K562 (cell line): ENCODE measurements at regions not wholly inside any gene's neighbourhood (a gene's known extent, or its start where the extent isn't known, plus 50 kb on each side); places are given as distances from the start of the nearest gene placed in this dataset.

Source experiments
- ATAC-seq: fragments of 200-7000 bp; cut with Tn5 transposase; 3 replicates; pipeline ENCODE4 v1.9.1; 2020; ENCODE audit warnings: moderate library complexity
- BruUV-seq: library from RNA; stranded (reverse); fragments of 400-500 nt; replicated peaks from 2 replicates; lab custom pipeline; 2021; lab: Mats Ljungman, UMichigan
- CTCF ChIA-PET: fragments of 300-600 bp; formaldehyde crosslinking; extraction: SDS; loops from one replicate; lab custom pipeline; 2021; ENCODE audit warnings: low intra/inter-chr PET ratio; lab: Yijun Ruan, JAX
- POLR2A ChIA-PET: fragments of 300-600, 350-650 bp; sonication (Branson Sonifier 250); formaldehyde crosslinking; extraction: SDS; loops from one replicate; lab custom pipeline; 2021; ENCODE audit warnings: antibody characterized with exemption, inconsistent platforms; lab: Yijun Ruan, JAX
- DNase-seq, 4 experiments: peaks; one replicate each; pipeline versions ENCODE4 v3.0.0 to v3.0.0-alpha.2; 2011 to 2018; ENCODE audit warnings: low spot score in 3 of 4, mixed read lengths in 3 of 4; ENCODE audit errors: extremely low read depth in 1 of 4
- FAIRE-seq: peaks from 2 replicates; lab custom pipeline; 2011; peaks lifted over from hg19 to GRCh38; lab: Jason Lieb, UNC
- H2AFZ ChIP-seq: 2 replicates; pipeline ENCODE4 v1.6.0; 2011; ENCODE audit warnings: low read depth, low read length, control low read depth, inconsistent platforms
- H3K27ac ChIP-seq: fragments of 200-600 bp; 3 replicates; pipeline ENCODE4 v1.8.0; 2011; ENCODE audit warnings: low read depth, mild to moderate bottlenecking, control low read depth, inconsistent platforms, low read length, moderate library complexity, mixed read lengths; ENCODE audit errors: extremely low read depth
- H3K27me3 ChIP-seq, 2 experiments: fragments of 300-600 bp in 1 of 2; 2 replicates in 1 of 2; 3 replicates in 1 of 2; pipeline versions ENCODE4 v1.6.0 to v1.8.0; 2011; ENCODE audit warnings: inconsistent platforms in 2 of 2, low read length in 2 of 2, mild to moderate bottlenecking in 1 of 2, mixed read lengths in 1 of 2, moderate library complexity in 1 of 2; ENCODE audit not compliant: control insufficient read depth in 2 of 2, insufficient read depth in 2 of 2
- H3K36me3 ChIP-seq: fragments of 300-600 bp; 3 replicates; pipeline ENCODE4 v1.8.0; 2011; ENCODE audit warnings: mild to moderate bottlenecking, low read length, inconsistent platforms; ENCODE audit not compliant: control insufficient read depth, insufficient read depth
- H3K4me1 ChIP-seq, 2 experiments: fragments of 200-600 bp in 1 of 2; replicated peaks in 1 of 2; 2 replicates in 1 of 2; 3 replicates in 1 of 2; pipeline versions ENCODE4 v1.5.1 to v1.8.0; 2011; ENCODE audit warnings: inconsistent platforms in 2 of 2, low read length in 2 of 2, mild to moderate bottlenecking in 1 of 2, mixed read lengths in 1 of 2, moderate library complexity in 1 of 2; ENCODE audit not compliant: control insufficient read depth in 2 of 2, insufficient read depth in 2 of 2
- H3K4me2 ChIP-seq: 2 replicates; pipeline ENCODE4 v1.6.1; 2011; ENCODE audit warnings: low read length, control low read depth, inconsistent platforms, mixed read lengths; ENCODE audit not compliant: insufficient read depth
- H3K4me3 ChIP-seq: fragments of 200-600 bp; sonication (generic), shearing (Covaris generic); 2 replicates; pipeline ENCODE4 v1.5.1; 2016; ENCODE audit warnings: control low read depth, inconsistent platforms
- H3K79me2 ChIP-seq: fragments of 200-600 bp; 3 replicates; pipeline ENCODE4 v1.8.0; 2011; ENCODE audit warnings: low read length, inconsistent platforms; ENCODE audit not compliant: control insufficient read depth, insufficient read depth
- H3K9ac ChIP-seq, 2 experiments: 2 replicates each; pipeline versions ENCODE4 v1.6.0 to v1.6.1; 2011; ENCODE audit warnings: low read depth in 2 of 2, low read length in 2 of 2, control low read depth in 1 of 2, inconsistent platforms in 1 of 2, mild to moderate bottlenecking in 1 of 2, mixed read lengths in 1 of 2; ENCODE audit not compliant: insufficient read depth in 1 of 2
- H3K9me1 ChIP-seq: one replicate; pipeline ENCODE4 v1.6.0; 2011; ENCODE audit warnings: inconsistent platforms, mild to moderate bottlenecking, low read length, moderate library complexity; ENCODE audit not compliant: control insufficient read depth, insufficient read depth
- H3K9me3 ChIP-seq: replicated peaks from 2 replicates; pipeline ENCODE4 v1.5.1; 2011; ENCODE audit warnings: low read depth, low read length, inconsistent platforms; ENCODE audit not compliant: control insufficient read depth, insufficient read depth
- H4K20me1 ChIP-seq: replicated peaks from 2 replicates; pipeline ENCODE4 v1.6.1; 2011; ENCODE audit warnings: low read length, inconsistent platforms, mixed read lengths; ENCODE audit not compliant: control insufficient read depth, insufficient read depth
- CHD1 ChIP-seq: fragments of 200-600 bp; sonication (generic); IDR thresholded peaks from one replicate; pipeline ENCODE4 v1.6.1; 2012; ENCODE audit warnings: mild to moderate bottlenecking, moderate library complexity, low read length, inconsistent platforms
- DIDO1 ChIP-seq: fragments of 450-650 bp; IDR thresholded peaks from 2 replicates; pipeline ENCODE4 v1.6.1; 2016; ENCODE audit warnings: low read depth, missing biosample characterization, missing genetic modification characterization
- E2F8 ChIP-seq: fragments of 450-650 bp; IDR thresholded peaks from 2 replicates; pipeline ENCODE4 v1.7.1; 2018; ENCODE audit warnings: mild to moderate bottlenecking, low read depth; ENCODE audit not compliant: partially characterized antibody
- ETV6 ChIP-seq, 3 experiments: fragments of 150-350 bp in 1 of 3; sonication (generic) in 1 of 3; formaldehyde crosslinking in 1 of 3; IDR thresholded peaks; 2 replicates each; pipeline versions ENCODE4 v1.6.1 to v1.8.0; 2014 to 2022; ENCODE audit warnings: borderline replicate concordance in 2 of 3, low read depth in 2 of 3, antibody characterized with exemption in 1 of 3, low read length in 1 of 3, mild to moderate bottlenecking in 1 of 3, missing genetic modification reagents in 1 of 3
- HMBOX1 ChIP-seq: sonication (generic); IDR thresholded peaks from 2 replicates; pipeline ENCODE4 v1.6.1; 2016
- MTA1 ChIP-seq: fragments of 450-650 bp; IDR thresholded peaks from 2 replicates; pipeline ENCODE4 v1.6.1; 2017; ENCODE audit warnings: borderline replicate concordance
- RUNX1 ChIP-seq: sonication (generic); IDR thresholded peaks from 2 replicates; pipeline ENCODE4 v1.6.1; 2016; ENCODE audit warnings: antibody characterized with exemption, low read depth
- ZNF12 ChIP-seq: sonication (generic); formaldehyde crosslinking; IDR thresholded peaks from 2 replicates; pipeline ENCODE4 v1.4.0; 2020; ENCODE audit warnings: mild to moderate bottlenecking, missing genetic modification reagents
- ZNF239 ChIP-seq: fragments of 250-450 bp; sonication (Bioruptor Pico); IDR thresholded peaks from 2 replicates; pipeline ENCODE4 v1.4.0; 2020; ENCODE audit warnings: mild to moderate bottlenecking
- ZNF431 ChIP-seq: sonication (generic); formaldehyde crosslinking; IDR thresholded peaks from 2 replicates; pipeline ENCODE4 v1.8.0; 2022; ENCODE audit warnings: mild to moderate bottlenecking, missing genetic modification reagents
- ZNF707 ChIP-seq: fragments of 250-450 bp; sonication (Bioruptor Pico); conservative IDR thresholded peaks from 2 replicates; pipeline ENCODE4 v1.8.0; 2022; ENCODE audit warnings: inconsistent platforms, mild to moderate bottlenecking, moderate library complexity
- WGBS: fragments of 100-300 bp; shearing (Covaris generic); methylation state at CpG from one replicate; pipeline ENCODE4 v1.1.6; 2016; ENCODE audit warnings: low coverage, mixed read lengths; ENCODE audit not compliant: insufficient coverage; ENCODE audit errors: missing lambda C conversion rate; 5-methylcytosine and 5-hydroxymethylcytosine counted together
- in situ Hi-C: fragments of 300-500 bp; cut with MboI; formaldehyde crosslinking; loops from 4 replicates; pipeline ENCODE4 v1.15.0; 2018; ENCODE audit warnings: inconsistent platforms, mixed read lengths
- intact Hi-C: fragments of 100-400 bp; cut with micrococcal nuclease; formaldehyde crosslinking; loops from 2 replicates; pipeline ENCODE4 v1.14.2; 2022
- TF ChIP-seq, protein P1 (sequence below): fragments of 450-650 bp; IDR thresholded peaks from one replicate; pipeline ENCODE4 v1.6.1; 2018; ENCODE audit warnings: mild to moderate bottlenecking, moderate library complexity; ENCODE audit not compliant: partially characterized antibody

- WGBS, result 0% methylated on average over 2 of the region's 2 CpGs
- Histone ChIP-seq H3K9me1 (no peaks in the 10 kb centered on the region), H3K27me3 (no peaks in the 10 kb centered on the region), H3K4me3 (no peak overlapping the region), H3K4me1 (no peaks in the 10 kb centered on the region), H3K27ac (no peak overlapping the region), H3K36me3 (no peaks in the 10 kb centered on the region), H3K79me2 (no peaks in the 10 kb centered on the region), H3K9me3 (peaks cover 2% of the 10 kb centered on the region), H4K20me1 (no peaks in the 10 kb centered on the region), H3K9ac (no peak overlapping the region), H3K4me2 (no peak overlapping the region), H2AFZ (no peak overlapping the region)
- CTCF ChIA-PET, result no interaction called here
- no peak for ATAC-seq
- TF ChIP-seq ZNF431 (CRISPR knock-in tag), result peak; percentile 98
- TF ChIP-seq MTA1, result no peak
- in situ Hi-C loops (no loop called here), intact Hi-C loops (no loop called here)
- no peak for FAIRE-seq
- DNase-seq, result no peak
- no TSS peak for BruUV-seq
- POLR2A ChIA-PET, result no interaction called here
Observed at GRCh38 chr7:118563311-118563710, 338.8 kb downstream of the ANKRD7 start.

DNA sequence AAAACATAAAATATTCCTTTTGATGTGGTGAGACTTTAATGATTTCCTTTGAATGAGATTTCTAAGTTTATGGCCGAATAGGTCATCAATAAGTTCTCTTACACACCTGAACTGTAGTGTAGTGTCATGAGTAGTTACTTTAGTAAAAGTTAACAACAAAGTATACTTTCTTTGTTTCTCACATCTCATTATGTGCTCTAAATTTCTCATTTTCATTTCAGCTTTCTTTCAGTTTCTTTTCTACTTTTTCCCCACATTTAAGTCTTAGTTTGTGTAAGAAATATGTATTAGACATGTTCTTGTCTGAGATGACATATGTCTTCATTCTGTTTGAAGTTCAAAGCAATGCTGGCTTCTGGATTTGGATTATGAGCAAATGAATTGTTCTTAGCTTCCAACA lies 348.1 kb downstream of the ANKRD7 start:
- intact Hi-C loops, result no loop called here
- TF ChIP-seq DIDO1 (tag), result no peak
- TF ChIP-seq ZNF12, result no peak
- TF ChIP-seq HMBOX1, result no peak
- no peak for TF ChIP-seq ZNF707 (CRISPR knock-in tag)
- no peak for TF ChIP-seq E2F8
- TF ChIP-seq, protein P1, sequence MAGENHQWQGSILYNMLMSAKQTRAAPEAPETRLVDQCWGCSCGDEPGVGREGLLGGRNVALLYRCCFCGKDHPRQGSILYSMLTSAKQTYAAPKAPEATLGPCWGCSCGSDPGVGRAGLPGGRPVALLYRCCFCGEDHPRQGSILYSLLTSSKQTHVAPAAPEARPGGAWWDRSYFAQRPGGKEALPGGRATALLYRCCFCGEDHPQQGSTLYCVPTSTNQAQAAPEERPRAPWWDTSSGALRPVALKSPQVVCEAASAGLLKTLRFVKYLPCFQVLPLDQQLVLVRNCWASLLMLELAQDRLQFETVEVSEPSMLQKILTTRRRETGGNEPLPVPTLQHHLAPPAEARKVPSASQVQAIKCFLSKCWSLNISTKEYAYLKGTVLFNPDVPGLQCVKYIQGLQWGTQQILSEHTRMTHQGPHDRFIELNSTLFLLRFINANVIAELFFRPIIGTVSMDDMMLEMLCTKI, result no peak
- TF ChIP-seq ETV6 (IDR thresholded peaks at IDR 0.05; ENCODE audit: borderline replicate concordance in 1 of 2, low read depth in 2 of 2, low read length in 1 of 2), result no peak
- TF ChIP-seq ETV6 (CRISPR knock-in tag; IDR thresholded peaks at IDR 0.05; ENCODE audit: borderline replicate concordance), result no peak
- no peak for TF ChIP-seq CHD1
- TF ChIP-seq RUNX1, result no peak
- no peak for TF ChIP-seq ZNF239 (CRISPR knock-in tag)

More for the DNA sequence above, 348.1 kb downstream of the ANKRD7 start:
- BruUV-seq, result no TSS peak
- H3K4me3 ChIP-seq, result no peak overlapping the region
- in situ Hi-C loops, result no loop called here
- H3K79me2 ChIP-seq, result no peaks in the 10 kb centered on the region
- H3K9me3 ChIP-seq, result no peaks in the 10 kb centered on the region
- no peaks in the 10 kb centered on the region for H3K9me1 ChIP-seq
- WGBS, result 0% methylated on average over 1 of the region's 1 CpG
- H3K36me3 ChIP-seq, result no peaks in the 10 kb centered on the region
- no peak overlapping the region for H3K27ac ChIP-seq
- no peak overlapping the region for H2AFZ ChIP-seq
- H4K20me1 ChIP-seq, result no peaks in the 10 kb centered on the region
- no peaks in the 10 kb centered on the region for H3K4me1 ChIP-seq
- H3K27me3 ChIP-seq, result no peaks in the 10 kb centered on the region
- no peak overlapping the region for H3K4me2 ChIP-seq
- ATAC-seq, result no peak
- DNase-seq, result no peak
- no peak overlapping the region for H3K9ac ChIP-seq
- FAIRE-seq, result no peak
- ChIA-PET CTCF (interaction anchor here (0.5 kb wide), 1 partner anchor 593 kb away, joined by 5 read pairs; no protein-coding TSS in a partner anchor), POLR2A (no interaction called here)
